CD4-positive, alpha-beta T cell treated with Interferon alpha-2 for 1 hour (primary cell): ENCODE measurements at regions not wholly inside any gene's neighbourhood (a gene's known extent, or its start where the extent isn't known, plus 50 kb on each side); places are given as distances from the start of the nearest gene placed in this dataset.
"Not testable (repeated sequence)": the region's sequence is repeated elsewhere in the genome, so short reads cannot be mapped to it uniquely, and the experiment has no call there.

Experiments
- DNase-seq, 2 donors: peaks; one replicate each; pipeline ENCODE4 v3.0.0-alpha.2; 2020 to 2022

DNA sequence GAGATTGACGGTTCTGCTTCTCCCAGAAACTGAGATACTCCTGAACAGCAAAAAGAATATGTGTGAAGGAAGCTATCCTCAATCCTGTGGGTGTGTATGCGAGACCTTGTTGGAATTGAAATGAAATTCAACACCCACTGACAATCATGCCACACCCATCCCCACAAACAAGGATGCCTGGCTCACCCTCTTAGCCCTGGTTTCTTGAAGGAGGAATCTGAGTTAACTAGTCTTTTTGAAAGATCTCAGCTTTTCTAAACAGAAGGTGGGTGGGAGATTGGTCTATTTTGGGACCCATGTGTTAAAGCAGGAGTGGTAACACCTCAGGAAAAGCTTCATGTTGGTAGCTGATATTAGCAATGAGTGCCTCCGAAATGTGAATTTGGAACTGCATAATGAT lies 1244.5 kb downstream of the CDH11 start:
- DNase-seq = no peak

DNA sequence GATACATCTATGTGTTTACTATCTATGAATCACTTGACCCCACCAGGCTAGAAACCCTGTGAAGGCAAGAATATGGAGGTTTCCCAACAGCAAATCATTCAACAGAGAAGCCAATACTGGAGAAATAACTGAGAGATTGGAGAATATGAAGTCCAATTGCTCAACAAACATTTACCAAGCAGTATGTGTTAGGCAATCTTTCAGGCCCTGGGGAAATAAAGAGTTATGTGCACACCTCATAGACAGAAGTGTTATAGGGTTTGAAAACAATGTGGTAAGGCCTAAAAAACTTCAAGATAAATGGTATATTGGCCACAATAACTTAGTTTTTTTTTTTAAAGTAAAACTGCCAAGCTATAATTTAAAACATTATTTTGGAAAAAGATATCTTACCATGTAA lies 1245.8 kb downstream of the CDH11 start:
- no peak for DNase-seq

DNA sequence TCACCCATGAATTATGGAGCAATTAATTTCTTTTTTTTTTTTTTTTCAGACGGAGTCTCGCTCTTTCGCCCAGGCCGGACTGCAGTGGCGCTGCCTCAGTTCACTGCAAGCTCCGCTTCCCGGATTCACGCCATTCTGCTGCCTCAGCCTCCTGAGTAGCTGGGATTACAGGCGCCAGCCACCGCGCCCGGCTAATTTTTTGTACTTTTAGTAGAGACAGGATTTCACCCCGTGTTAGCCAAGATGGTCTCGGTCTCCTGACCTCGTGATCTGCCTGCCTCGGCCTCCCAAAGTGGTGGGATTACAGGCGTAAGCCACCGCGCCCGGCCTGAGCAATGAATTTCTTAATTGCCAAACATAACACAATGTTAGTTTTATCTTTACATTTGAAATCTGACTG lies 1261.2 kb downstream of the CDH11 start:
- not testable (repeated sequence) for DNase-seq

DNA sequence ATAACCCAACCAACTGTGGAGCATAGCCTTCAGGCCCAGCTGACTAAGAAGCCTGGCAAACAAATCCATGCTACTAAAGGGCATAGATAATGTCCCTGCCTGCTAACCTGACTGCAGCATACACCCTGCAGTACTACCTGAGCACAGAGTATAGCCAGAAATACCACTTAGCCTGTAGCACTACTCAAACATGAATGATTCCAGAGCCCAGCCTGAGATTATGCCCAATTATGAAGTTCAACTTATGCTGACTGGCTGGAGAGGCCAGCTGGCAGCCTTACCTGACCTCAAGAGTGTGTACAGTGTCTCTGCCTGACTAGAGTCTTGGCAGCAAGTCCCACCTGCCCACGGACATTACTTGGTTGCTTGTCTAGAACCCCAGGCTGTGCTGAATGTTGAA lies 1265.3 kb downstream of the CDH11 start:
- DNase-seq = no peak

DNA sequence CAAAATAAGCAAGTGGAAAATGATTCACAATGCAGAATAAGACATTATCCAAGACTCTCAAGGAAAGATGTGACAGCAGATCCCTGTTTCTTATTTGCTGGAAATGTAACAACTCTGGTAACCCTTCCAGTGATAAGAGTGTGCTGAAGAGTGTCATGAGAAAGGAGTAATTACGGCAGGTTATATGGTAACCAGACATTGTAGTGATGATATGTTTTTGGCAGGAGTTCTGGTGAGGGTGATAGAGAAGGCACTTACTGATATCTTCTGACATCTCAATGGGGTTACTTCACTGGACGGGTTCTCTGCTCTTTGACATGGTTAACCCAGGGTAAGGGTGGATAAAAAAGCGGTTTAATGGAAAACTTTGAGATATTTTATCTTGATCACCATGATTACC lies 1270.9 kb downstream of the CDH11 start:
- no peak for DNase-seq

DNA sequence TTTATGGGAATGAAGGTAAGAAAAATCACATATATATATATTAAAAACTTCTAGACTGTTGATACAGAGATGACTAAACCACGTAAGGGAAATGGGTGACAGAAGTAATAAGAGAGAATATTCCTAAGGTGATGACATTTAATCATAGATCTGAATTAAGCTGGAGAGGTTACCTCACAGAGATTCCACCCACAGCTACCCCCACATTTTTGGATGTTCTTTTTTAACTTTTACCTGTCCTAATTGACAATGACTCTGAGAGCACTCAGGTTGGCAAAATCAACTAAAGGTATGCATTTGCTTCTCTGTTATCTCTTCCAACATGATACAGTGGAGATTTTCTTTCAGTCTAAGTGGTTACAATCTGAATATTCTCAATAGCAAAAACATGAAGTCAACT lies 1280.6 kb downstream of the CDH11 start:
- DNase-seq = no peak

DNA sequence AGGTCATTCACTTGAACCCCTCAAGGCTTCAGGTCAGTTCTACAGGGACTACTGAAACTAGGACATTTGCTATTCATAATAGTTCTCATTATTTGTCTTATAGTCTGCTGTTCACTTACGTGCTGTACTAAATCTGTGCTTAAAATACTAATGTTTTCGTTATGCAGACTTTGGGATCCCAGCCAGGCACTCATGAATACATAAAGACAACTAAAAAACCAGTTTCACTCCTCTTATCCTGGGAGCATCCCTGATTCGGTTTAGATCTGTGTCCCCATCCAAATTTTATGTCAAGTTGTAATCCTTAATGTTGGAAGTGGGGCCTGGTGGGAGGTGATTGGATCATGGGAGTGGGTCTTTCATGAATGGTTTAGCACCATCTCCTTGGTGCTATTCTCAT lies 1291.8 kb downstream of the CDH11 start:
- DNase-seq = no peak

DNA sequence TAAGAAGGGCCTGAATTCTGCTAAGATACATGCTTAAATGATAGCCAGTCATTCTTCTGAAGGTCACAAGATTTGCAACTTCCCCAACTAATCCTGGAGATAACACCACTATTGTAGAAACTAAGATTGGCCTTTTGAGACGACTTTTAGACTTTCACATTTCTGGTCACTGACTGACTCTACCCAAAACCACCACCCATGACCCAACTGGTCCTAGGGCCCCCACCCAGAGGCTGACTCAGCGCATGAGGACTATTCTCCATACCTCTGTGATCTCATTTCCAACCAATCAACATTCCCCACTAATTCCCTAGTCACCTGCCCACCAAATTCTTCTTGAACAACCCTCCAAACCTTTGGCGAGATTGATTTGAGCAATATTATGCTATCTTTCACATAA lies 1299.0 kb downstream of the CDH11 start:
- DNase-seq = no peak

DNA sequence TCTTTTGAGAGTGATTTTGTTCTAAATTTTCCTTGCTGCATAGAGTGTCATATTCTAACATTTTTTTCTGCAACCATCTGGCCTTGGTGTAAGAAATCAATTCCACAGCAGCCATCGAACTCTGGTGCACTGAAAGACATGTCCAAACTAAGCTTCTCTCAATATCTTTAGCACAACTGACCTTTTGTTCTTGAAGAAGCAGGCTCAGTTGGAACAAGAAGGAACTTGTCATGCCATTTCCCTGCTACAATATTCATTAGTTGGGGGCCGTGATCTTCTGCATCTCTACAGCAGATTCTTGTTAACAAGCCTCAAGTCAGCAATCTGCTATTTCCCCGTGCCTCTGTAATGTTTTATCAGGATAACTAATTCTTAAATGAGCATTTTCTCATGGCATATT lies 1305.6 kb downstream of the CDH11 start:
- no peak for DNase-seq

DNA sequence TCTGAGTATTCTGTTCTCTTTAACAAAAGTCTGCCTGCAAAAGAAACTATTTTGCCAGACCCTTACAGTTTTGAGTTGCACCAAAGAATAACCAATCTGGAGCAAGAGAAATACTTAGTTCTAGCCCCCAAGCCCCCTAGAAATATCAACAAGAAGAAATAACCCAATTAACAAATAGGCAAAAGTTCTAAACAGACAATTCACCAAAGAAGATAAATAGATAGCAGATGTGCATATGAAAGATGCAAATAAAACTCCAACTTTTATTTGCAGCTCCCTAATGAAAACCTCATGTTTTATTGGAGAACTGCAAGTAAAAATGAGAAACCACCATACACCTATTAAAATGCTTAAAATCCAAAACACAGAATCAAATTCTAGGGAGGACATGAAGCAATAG lies 1308.0 kb downstream of the CDH11 start:
- DNase-seq = no peak

DNA sequence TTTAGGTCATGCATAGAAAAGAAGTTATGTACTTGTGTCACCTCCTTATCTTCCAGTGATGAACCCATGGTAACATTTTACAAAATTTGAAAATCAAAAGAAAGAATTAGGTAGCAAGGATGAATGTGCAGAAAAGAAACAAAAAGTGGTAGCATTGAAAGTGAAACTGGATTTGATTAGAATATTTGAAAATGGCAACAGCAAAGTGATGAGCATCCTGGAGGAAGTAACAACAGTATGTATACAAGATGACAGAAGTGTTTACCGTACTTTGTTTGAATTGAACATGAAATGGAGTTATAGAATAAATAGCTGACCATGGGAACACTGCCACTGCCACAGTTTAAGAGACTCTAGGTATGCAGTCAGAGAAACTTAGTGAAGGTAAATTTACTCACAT lies 1313.1 kb downstream of the CDH11 start:
- DNase-seq = no peak

DNA sequence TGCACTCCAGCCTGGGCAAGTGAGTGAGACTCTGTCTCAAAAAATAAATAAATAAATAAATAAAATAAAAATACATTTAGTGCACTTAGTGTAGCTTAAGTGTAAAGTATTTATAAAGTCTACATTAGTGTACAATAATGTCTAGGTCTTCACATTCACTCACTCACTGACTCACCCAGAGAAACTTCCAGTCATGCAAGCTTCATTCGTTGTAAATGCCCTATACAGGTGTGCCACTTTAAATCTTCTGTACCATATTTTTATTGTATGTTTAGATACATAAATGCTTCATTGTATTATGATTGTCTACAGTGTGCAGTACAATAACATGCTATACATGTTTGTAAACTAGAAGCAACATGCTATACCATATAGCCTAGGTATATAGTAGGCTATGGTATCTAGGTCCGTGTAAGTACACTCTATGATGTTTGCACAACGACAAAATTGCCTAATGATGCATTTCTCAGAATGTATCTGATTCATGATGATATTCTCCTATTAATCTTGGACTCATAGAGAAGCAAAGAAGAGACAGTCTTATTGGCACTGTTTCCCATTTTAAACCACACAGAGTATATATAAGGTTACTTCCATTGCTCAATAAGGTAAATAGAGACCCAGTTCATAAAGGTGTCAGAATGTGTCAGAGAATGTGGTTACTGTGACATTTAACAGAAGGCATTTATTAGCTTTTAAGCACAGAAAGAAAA lies 1314.9 kb downstream of the CDH11 start:
- no peak for DNase-seq

DNA sequence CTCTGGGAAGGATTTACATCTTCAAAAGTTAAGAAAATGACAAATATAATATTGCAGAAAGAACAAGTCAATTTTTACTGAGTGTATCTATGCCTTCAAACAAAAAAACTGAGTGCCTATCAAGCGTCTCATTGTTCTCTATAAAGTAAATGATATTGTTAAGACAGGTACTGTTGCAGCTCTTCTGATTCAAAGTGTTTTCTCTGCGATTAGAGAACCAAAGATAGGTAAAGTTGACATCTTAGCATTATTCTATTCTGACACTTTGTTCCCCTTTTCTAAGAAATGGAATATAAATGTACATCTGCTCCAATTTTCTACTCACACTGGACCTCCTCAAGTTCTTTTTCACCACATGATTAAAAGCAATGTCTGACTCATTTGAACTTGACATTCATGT lies 1317.7 kb downstream of the CDH11 start:
- no peak for DNase-seq

DNA sequence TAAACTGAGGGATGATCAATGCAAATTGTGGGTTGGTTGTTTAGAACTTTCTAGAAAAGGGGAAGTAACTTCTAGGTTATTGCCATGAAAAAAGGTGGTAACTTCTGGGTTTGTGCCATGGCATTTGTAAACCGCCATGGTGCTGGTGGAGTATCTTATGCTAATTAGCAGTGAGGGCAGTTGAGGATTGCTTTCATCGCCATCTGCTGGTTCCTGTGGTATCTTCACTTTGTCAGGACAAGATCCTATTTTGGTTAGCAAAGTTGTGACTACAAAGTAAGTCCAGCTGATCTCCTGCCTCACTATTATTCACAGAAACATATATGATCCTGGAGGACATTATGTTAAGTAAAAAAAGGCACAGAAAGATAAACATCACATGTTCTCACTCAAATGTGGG lies 1332.3 kb downstream of the CDH11 start:
- DNase-seq = no peak

DNA sequence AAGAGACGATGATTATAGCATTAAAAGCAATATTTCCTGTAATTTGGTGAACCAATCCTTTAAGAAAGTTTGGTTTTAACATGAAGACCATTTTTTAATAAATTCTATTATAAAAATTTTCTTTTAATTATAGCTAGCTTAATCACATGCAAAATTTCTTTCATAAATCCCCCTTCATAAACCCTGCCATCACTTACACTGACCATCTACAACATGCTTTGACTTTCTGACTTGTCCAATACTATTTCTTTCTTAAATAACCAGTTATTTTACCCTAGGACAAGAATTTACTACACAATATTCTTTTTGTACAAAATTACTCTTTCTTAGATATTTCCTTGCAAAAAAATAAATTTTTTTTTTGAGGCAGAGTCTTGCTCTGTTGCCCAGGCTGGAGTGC lies 1334.8 kb downstream of the CDH11 start:
- no peak for DNase-seq

DNA sequence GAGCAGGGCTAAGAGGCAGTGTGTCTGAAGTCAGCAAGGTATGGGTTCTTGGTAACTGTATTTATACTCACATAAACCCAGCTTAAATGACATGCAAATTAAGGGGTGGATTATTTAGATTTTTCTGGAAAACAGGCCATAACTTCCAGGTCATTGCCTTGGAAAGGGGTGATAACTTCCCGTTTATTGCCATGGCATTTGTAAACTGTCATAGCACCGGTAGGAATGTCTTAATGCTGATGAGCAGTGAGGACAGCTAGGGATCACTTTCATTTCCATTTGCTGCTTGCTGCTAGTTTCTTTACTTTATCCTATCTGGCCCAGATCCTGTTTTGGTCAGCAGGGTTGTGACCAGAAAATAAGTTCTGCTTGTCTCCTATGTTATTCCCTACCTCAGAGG lies 1336.7 kb downstream of the CDH11 start:
- no peak for DNase-seq

DNA sequence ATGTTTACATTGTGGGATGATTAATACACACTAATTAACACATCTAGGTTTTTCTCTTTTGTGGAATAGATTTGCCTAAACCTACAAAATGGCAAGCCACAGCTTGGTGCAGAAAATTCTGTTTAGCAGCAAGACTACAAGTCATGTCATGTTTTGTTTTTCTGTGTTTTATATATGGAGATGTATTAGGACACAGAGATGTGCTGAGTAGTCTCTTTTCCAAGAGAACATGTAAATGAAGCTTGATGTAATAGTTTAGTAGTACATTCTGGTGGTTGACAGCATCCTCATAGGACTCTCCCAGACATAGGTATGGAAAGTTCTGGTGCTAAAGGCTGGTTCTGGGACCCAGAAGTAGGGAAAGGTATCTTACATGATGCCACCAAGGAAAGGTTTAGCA lies 1345.4 kb downstream of the CDH11 start:
- no peak for DNase-seq

DNA sequence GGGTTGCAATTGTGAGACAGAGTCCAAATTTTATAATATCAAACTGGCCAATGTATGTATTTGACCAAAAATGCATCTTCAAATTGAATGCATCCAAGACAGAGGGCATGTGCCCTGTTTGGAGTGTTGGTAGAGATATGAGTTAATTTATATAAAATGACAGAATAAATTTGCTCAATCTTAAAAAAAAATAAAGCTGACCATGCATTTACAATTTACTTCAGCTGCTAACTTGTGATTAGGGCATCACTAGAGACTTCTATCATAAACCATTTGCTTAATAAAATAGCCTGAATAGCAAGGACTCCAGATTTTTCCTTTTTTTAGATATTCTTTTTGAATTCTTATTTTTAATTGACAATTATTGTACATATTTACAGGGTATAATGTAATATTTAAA lies 1345.8 kb downstream of the CDH11 start:
- no peak for DNase-seq

DNA sequence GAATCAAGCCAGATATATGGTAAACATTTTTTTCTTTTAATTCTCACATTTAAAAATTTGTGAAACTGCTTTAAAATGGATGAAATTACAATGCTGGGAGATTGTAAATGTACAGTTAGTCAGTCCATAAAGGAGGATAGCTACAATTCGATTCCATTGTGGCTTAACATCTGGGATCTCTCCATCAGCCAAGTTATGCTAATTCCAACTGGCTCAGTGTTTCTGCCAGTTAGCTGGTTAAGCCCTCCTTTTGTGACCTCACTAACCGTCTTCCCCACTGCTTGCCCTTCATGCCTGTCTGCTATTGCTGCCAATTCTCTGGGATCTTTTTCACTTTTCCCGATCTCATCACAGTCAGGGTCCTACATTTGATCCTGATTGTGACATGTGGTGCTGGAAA lies 1347.6 kb downstream of the CDH11 start:
- no peak for DNase-seq

DNA sequence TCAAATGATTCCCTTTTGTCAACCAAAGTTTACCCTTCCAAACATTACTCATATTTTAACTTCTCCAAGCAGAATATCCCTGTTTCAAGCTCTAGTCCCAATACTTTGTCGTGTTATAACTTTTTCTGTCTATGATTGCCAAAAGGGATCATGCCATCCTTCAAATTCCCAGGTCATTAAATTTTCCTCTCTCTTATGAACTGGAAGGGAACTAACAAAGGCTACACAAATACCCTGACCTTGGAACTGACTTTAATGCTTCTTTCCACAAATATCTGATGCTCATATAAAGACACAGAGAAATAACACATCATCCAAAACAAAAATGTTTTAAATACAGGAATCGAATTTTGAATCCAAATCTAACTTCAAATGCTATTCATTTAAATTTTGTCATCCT lies 1352.7 kb downstream of the CDH11 start:
- no peak for DNase-seq

DNA sequence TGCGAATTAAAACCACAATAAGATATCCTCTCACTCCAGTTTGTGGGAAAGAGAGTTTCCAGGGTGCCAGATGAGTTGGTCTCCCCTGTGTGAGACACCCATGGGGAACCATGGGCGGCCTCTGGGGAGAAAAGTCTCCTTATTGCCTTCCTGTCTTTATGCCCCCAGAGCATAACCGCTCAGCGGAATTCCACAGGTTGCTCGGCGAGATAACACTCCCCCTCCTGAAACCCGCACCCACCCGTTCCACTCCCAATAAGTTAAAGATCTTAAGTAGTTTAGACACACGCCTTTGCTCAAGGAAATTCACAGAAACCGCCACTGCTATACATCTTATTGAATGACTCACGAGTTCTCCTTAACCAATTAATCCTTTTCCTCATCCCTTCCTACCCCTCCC lies 1361.6 kb downstream of the CDH11 start:
- DNase-seq = not testable (repeated sequence)

DNA sequence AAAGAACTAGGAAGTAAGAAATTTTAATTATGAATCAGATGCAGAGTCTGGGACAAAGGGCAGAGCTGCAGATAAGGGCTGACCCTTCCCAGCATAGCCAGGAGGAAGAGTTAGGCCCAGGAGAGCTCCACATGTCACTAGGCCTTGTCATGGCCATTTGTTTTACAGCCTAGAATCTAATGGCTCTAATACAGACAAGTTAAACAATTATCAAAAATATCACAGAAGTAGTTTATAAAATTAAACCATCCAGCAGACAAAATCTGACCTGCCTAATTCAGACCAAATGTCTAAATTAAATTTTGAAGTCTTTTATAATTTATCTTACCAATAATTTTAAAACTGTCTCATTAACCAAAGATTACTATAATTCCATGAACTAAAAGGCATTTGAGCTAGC lies 1369.5 kb downstream of the CDH11 start:
- no peak for DNase-seq

DNA sequence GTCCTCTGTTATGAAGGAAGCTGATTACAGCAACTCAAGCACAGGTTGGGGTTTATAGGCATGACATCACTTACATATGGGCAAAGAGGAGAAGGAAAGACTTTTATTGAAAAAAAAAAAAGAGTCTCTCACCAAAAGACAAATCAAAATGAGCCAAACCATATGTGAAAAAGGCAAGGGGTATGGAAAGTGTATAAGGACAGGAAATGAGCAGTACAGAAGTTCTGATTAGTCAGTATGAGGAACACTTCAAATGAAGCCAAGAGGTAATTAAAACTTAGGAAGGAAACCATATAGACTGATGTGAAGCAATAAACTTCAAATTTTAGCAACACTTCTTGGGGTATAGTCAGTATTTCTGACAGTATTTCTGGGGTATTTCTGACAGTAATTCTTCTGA lies 1372.6 kb downstream of the CDH11 start:
- DNase-seq = no peak

DNA sequence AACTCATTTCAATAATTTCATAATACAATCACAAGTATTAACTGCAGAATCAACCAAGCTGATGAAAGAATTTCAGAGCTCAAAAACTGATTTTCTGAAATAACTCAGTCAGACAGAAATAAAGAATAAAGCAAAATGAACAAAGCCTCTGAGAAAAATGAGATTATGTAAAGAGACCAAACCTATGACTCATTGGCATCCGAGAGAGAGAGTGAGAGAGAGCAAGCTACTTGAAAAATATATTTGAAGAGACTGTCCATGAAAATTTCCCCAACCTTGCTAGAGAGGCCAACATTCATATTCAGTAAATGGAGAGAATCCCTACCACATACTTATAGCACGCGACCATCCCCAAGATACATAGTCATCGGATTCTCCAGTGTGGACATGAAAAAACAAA lies 1376.4 kb downstream of the CDH11 start:
- DNase-seq = no peak

DNA sequence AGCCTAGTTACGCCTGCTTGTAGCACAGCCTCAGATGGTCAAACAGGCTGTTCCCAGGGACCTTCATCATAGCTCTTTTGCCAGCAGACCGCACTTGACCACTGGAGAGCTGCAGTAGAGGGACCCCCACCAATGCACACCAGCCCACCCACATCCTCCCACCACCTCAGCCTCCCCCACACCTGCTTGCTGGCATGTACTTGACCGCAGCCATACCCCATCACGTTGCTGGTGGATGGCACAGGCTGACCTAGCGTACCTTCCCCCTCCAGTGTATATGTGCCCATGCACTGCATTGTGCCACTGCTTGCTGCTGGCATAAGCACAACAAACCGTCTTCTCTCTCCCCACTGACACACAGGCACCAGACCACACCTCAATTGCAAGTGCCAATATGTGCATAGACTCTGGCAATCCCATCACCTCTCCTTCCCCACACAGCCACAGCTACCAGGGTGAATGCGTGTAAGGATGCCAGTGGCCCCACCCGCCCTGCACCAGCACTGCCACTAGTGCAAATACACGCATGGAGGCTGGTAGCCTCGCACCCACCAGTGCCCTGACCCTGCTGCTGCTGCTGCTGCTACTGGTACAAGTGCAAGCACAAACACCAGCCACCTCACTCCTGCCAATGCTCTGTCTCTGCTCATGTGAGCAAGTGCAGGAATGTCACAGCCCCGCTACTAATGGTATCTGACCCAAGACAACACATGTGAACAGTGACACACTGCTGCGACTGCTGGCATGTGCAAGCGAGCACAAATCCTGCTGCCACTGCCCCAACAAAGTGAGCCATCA lies 1377.6 kb downstream of the CDH11 start:
- DNase-seq = no peak
